ENCODE measurements at regions not wholly inside any gene's neighbourhood (a gene's known extent, or its start where the extent isn't known, plus 50 kb on each side); places are given as distances from the start of the nearest gene placed in this dataset.
"Not testable (repeated sequence)": the region's sequence is repeated elsewhere in the genome, so short reads cannot be mapped to it uniquely, and the experiment has no call there.

DNA sequence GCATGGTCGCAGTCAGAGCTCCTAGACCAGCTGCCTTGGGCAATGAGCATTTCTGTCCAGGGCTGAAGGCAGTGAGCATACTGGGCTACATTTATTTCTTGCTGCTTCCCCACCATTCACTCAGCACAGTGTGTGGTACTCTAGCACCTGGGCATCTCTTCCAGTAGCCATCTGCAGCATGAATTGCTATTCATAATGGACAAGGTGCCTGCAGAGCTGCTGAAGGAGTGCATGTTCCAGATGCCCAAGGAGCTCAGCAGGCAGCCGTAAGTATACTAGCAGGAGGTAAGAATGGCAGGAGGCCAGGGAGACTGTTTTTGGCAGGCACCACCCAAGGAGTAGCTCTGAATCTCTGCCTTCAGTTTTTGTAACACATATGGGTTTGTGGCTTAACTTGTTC lies 110.4 kb upstream of the RXFP1 start:
- H3K36me3 ChIP-seq (ENCODE audit: control insufficient read depth in 2 of 2, extremely low read depth in 1 of 2, insufficient read depth in 2 of 2, low read length in 2 of 2) = no peaks in the 10 kb centered on the region
- no peak for FAIRE-seq
- BruUV-seq (replicated peaks) = no TSS peak
- H2AFZ ChIP-seq (ENCODE audit: low read depth, low read length) = no peak overlapping the region
- H3K9me1 ChIP-seq (replicated peaks; ENCODE audit: control insufficient read depth, extremely low read depth, insufficient read depth, low read length) = no peaks in the 10 kb centered on the region
- H3K79me2 ChIP-seq (ENCODE audit: control insufficient read depth, insufficient read depth, low read length) = no peaks in the 10 kb centered on the region
- no peaks in the 10 kb centered on the region for H3K4me1 ChIP-seq (ENCODE audit: control insufficient read depth, extremely low read depth, insufficient read depth, low read length)
- H3K27me3 ChIP-seq (ENCODE audit: control insufficient read depth in 2 of 2, insufficient read depth in 2 of 2, low read length in 2 of 2) = peaks cover 0 to 5% of the 10 kb centered on the region in 2 experiments
- no peak for TF ChIP-seq POLR2A (IDR thresholded peaks at IDR 0.05; ENCODE audit: low read depth, low read length)
- no peak for TF ChIP-seq FOS (IDR thresholded peaks at IDR 0.05; ENCODE audit: borderline replicate concordance, insufficient read depth, low read length)
- no peak for TF ChIP-seq POLR2AphosphoS5 (IDR thresholded peaks at IDR 0.05; ENCODE audit: insufficient read depth, low read depth, low read length)
- no peak for TF ChIP-seq JUN (IDR thresholded peaks at IDR 0.05; ENCODE audit: borderline replicate concordance, insufficient read depth, insufficient read length, low read depth)
- no peak for TF ChIP-seq MYC (IDR thresholded peaks at IDR 0.05; ENCODE audit: low read depth, low read length)
- TF ChIP-seq, protein P1, sequence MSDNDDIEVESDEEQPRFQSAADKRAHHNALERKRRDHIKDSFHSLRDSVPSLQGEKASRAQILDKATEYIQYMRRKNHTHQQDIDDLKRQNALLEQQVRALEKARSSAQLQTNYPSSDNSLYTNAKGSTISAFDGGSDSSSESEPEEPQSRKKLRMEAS (IDR thresholded peaks at IDR 0.05; ENCODE audit: insufficient read depth, insufficient read length) = no peak
- TF ChIP-seq, protein P2, sequence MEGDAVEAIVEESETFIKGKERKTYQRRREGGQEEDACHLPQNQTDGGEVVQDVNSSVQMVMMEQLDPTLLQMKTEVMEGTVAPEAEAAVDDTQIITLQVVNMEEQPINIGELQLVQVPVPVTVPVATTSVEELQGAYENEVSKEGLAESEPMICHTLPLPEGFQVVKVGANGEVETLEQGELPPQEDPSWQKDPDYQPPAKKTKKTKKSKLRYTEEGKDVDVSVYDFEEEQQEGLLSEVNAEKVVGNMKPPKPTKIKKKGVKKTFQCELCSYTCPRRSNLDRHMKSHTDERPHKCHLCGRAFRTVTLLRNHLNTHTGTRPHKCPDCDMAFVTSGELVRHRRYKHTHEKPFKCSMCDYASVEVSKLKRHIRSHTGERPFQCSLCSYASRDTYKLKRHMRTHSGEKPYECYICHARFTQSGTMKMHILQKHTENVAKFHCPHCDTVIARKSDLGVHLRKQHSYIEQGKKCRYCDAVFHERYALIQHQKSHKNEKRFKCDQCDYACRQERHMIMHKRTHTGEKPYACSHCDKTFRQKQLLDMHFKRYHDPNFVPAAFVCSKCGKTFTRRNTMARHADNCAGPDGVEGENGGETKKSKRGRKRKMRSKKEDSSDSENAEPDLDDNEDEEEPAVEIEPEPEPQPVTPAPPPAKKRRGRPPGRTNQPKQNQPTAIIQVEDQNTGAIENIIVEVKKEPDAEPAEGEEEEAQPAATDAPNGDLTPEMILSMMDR (IDR thresholded peaks at IDR 0.05; ENCODE audit: extremely low read depth in 1 of 2, insufficient read depth in 1 of 2, low read depth in 1 of 2, low read length in 2 of 2) = no peak
- no peak for TF ChIP-seq EZH2 (IDR thresholded peaks at IDR 0.05; ENCODE audit: borderline replicate concordance, low read depth, low read length, severe bottlenecking)
- TF ChIP-seq GATA2 (IDR thresholded peaks at IDR 0.05; ENCODE audit: insufficient read depth, insufficient read length, low read depth, low read length) = no peak
- intact Hi-C loops (cut with micrococcal nuclease) = no loop called here
- no peak overlapping the region for H3K9ac ChIP-seq (replicated peaks; ENCODE audit: extremely low read depth, insufficient read depth, low read length)
- H3K4me2 ChIP-seq (ENCODE audit: insufficient read depth, low read length) = no peak overlapping the region
- H3K4me3 ChIP-seq (replicated peaks in 1 of 3; ENCODE audit: insufficient read depth in 1 of 3, low read depth in 1 of 3, low read length in 3 of 3) = no peak overlapping the region
- ChIA-PET CTCF (interaction anchor here (0.7 to 1.4 kb wide), 3 partner anchors 13 to 151 kb away, joined by 3 to 4 read pairs (median 3); no protein-coding TSS in a partner anchor), POLR2A (no interaction called here)
- H3K27ac ChIP-seq (ENCODE audit: insufficient read depth, low read depth, low read length) = no peak overlapping the region
- DNase-seq (ENCODE audit: low read depth, low spot score) = no peak
- dilution Hi-C loops (cut with MboI; ENCODE audit: extremely low pct_ligation_motif_present, low sequenced_read_pairs) = no loop called here
- H4K20me1 ChIP-seq (replicated peaks; ENCODE audit: control insufficient read depth, extremely low read depth, insufficient read depth, low read length) = no peaks in the 10 kb centered on the region
- no peaks in the 10 kb centered on the region for H3K9me3 ChIP-seq (replicated peaks; ENCODE audit: control insufficient read depth, insufficient read depth, low read length)

DNA sequence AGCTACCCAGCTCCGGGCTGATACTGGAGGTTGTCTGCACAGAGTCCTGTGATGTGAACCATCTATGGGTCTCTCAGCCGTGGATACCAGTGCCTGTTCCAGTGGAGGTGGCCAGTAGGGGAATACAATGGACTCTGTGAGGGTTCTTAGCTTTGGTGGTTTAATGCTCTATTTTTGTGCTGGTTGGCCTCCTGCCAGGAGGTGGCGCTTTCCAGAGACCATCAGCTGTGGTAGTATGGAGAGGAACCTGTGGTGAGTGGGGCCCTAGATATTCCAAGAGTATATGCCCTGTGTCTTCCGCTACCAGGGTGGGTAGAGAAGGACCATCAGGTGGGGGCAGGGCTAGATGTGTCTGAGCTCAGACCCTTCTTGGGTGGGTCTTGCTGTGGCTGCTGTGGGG lies 103.0 kb upstream of the RXFP1 start:
- H3K4me3 ChIP-seq (replicated peaks in 1 of 3; ENCODE audit: insufficient read depth in 1 of 3, low read depth in 1 of 3, low read length in 3 of 3); CTCF ChIA-PET; H3K36me3 ChIP-seq (ENCODE audit: control insufficient read depth in 2 of 2, extremely low read depth in 1 of 2, insufficient read depth in 2 of 2, low read length in 2 of 2); H3K4me1 ChIP-seq (ENCODE audit: control insufficient read depth, extremely low read depth, insufficient read depth, low read length); H3K4me2 ChIP-seq (ENCODE audit: insufficient read depth, low read length); DNase-seq (ENCODE audit: low read depth, low spot score); intact Hi-C loops (cut with micrococcal nuclease); H3K9ac ChIP-seq (replicated peaks; ENCODE audit: extremely low read depth, insufficient read depth, low read length); POLR2A ChIA-PET; H4K20me1 ChIP-seq (replicated peaks; ENCODE audit: control insufficient read depth, extremely low read depth, insufficient read depth, low read length); H3K9me3 ChIP-seq (replicated peaks; ENCODE audit: control insufficient read depth, insufficient read depth, low read length); FAIRE-seq; dilution Hi-C loops (cut with MboI; ENCODE audit: extremely low pct_ligation_motif_present, low sequenced_read_pairs); H3K9me1 ChIP-seq (replicated peaks; ENCODE audit: control insufficient read depth, extremely low read depth, insufficient read depth, low read length); H2AFZ ChIP-seq (ENCODE audit: low read depth, low read length); H3K27ac ChIP-seq (ENCODE audit: insufficient read depth, low read depth, low read length); H3K27me3 ChIP-seq (ENCODE audit: control insufficient read depth in 2 of 2, insufficient read depth in 2 of 2, low read length in 2 of 2); H3K79me2 ChIP-seq (ENCODE audit: control insufficient read depth, insufficient read depth, low read length); BruUV-seq (replicated peaks): not testable (repeated sequence)
